ENCODE measurements at regions not wholly inside any gene's neighbourhood (a gene's known extent, or its start where the extent isn't known, plus 50 kb on each side); places are given as distances from the start of the nearest gene placed in this dataset.
A peak's percentile ranks its signal among the peaks of the same experiment; 100 is the strongest.
"Not testable (repeated sequence)": the region's sequence is repeated elsewhere in the genome, so short reads cannot be mapped to it uniquely, and the experiment has no call there.

GRCh38 chr3:171548917-171549316, 88.7 kb upstream of the TNIK start:
- no peak for DNase-seq (ENCODE audit: low read depth)

GRCh38 chr3:171543759-171544300, 83.6 kb upstream of the TNIK start:
- no peak for DNase-seq (ENCODE audit: low read depth)

- DNase-seq (ENCODE audit: low read depth), result no peak
Observed at GRCh38 chr3:171542976-171543375, 82.8 kb upstream of the TNIK start.

GRCh38 chr3:171541647-171542046, 81.4 kb upstream of the TNIK start:
- no peak for DNase-seq (ENCODE audit: low read depth)

- no peak for DNase-seq (ENCODE audit: low read depth)
Observed at GRCh38 chr3:171541181-171541580, 81.0 kb upstream of the TNIK start.

- DNase-seq (ENCODE audit: low read depth), result no peak
Observed at GRCh38 chr3:171535799-171536198, 75.6 kb upstream of the TNIK start.

GRCh38 chr3:171535133-171535532, 74.9 kb upstream of the TNIK start:
- no peak for DNase-seq (ENCODE audit: low read depth)

- DNase-seq (ENCODE audit: low read depth), result no peak
Observed at GRCh38 chr3:171533702-171534101, 73.5 kb upstream of the TNIK start.

- no peak for DNase-seq (ENCODE audit: low read depth)
Observed at GRCh38 chr3:171532294-171532693, 72.1 kb upstream of the TNIK start.

GRCh38 chr3:171531716-171532115, 71.5 kb upstream of the TNIK start:
- no peak for DNase-seq (ENCODE audit: low read depth)

- DNase-seq (ENCODE audit: low read depth), result peak; percentile 17
Observed at GRCh38 chr3:171528102-171528501, 67.9 kb upstream of the TNIK start.

GRCh38 chr3:171526869-171527268, 66.7 kb upstream of the TNIK start:
- DNase-seq (ENCODE audit: low read depth), result peak; percentile 56

GRCh38 chr3:171526146-171526545, 65.9 kb upstream of the TNIK start:
- DNase-seq (ENCODE audit: low read depth), result no peak

GRCh38 chr3:171525437-171525836, 65.2 kb upstream of the TNIK start:
- DNase-seq (ENCODE audit: low read depth), result no peak

- DNase-seq (ENCODE audit: low read depth), result no peak
Observed at GRCh38 chr3:171524921-171525310, 64.7 kb upstream of the TNIK start.

GRCh38 chr3:171522651-171523050, 62.4 kb upstream of the TNIK start:
- no peak for DNase-seq (ENCODE audit: low read depth)

GRCh38 chr3:171519423-171519822, 59.2 kb upstream of the TNIK start:
- not testable (repeated sequence) for DNase-seq (ENCODE audit: low read depth)

- no peak for DNase-seq (ENCODE audit: low read depth)
Observed at GRCh38 chr3:171516765-171517164, 56.6 kb upstream of the TNIK start.

GRCh38 chr3:171514466-171514865, 54.3 kb upstream of the TNIK start:
- DNase-seq (ENCODE audit: low read depth), result no peak

- DNase-seq (ENCODE audit: low read depth), result no peak
Observed at GRCh38 chr3:171511450-171511849, 51.2 kb upstream of the TNIK start.
